ENCODE measurements at regions not wholly inside any gene's neighbourhood (a gene's known extent, or its start where the extent isn't known, plus 50 kb on each side); places are given as distances from the start of the nearest gene placed in this dataset.

DNA sequence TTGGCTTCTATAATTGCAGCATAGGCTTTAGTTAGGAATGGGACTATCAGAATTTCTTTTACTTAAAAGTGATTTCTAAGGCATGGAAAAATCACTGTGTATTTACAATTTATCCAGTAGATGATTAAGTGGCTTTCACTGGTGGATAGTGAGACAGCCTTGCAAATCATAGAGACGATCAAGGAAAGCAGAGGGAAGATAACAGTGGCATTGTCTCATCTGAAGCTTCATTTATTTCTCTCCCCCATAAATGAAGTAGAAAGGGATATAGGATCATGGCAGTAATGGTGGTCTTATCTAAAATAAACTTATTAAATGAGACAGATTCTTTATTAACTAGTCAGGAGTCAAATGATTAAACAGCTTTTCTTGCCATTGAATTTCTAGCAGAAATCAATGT lies 224.2 kb upstream of the ANO5 start:
- TF ChIP-seq CTCF (IDR thresholded peaks at IDR 0.05) = no peak
- no peak for TF ChIP-seq POLR2A (IDR thresholded peaks at IDR 0.05)

All from body of pancreas (tissue), 4 donors.